HL-60 (cell line): ENCODE measurements at regions not wholly inside any gene's neighbourhood (a gene's known extent, or its start where the extent isn't known, plus 50 kb on each side); places are given as distances from the start of the nearest gene placed in this dataset.

Experiments used
- DNase-seq, 2 experiments: peaks; one replicate each; pipeline ENCODE4 v3.0.0-alpha.2; 2010 to 2020; ENCODE audit warnings: low read depth in 1 of 2, low spot score in 1 of 2
- H3K27ac ChIP-seq: fragments of 250-450 bp; sonication (Bioruptor Pico); replicated peaks from 2 replicates; pipeline ENCODE4 v1.5.1; 2020; ENCODE audit warnings: mild to moderate bottlenecking, moderate library complexity
- H3K27me3 ChIP-seq: fragments of 250-450 bp; sonication (Bioruptor Pico); 2 replicates; pipeline ENCODE4 v1.5.1; 2021; ENCODE audit warnings: mild to moderate bottlenecking, moderate library complexity; ENCODE audit not compliant: insufficient read depth, poor library complexity, severe bottlenecking
- H3K4me3 ChIP-seq: replicated peaks from 2 replicates; pipeline ENCODE4 v1.5.1; 2011; ENCODE audit warnings: mild to moderate bottlenecking, control low read depth, low read length; ENCODE audit not compliant: insufficient read depth
- GABPA ChIP-seq: IDR thresholded peaks from 2 replicates; pipeline ENCODE4 v1.6.1; 2012; ENCODE audit warnings: low read depth
- POLR2AphosphoS5 ChIP-seq: IDR thresholded peaks from 2 replicates; pipeline ENCODE4 v1.6.1; 2012; ENCODE audit warnings: low read depth
- SPI1 ChIP-seq: IDR thresholded peaks from 2 replicates; pipeline ENCODE4 v1.6.1; 2012; ENCODE audit warnings: low read depth, mild to moderate bottlenecking, borderline replicate concordance
- TF ChIP-seq, protein P1 (sequence below): IDR thresholded peaks from 2 replicates; pipeline ENCODE4 v1.6.1; 2012; ENCODE audit warnings: low read depth; ENCODE audit not compliant: insufficient replicate concordance
- TF ChIP-seq, protein P2 (sequence below): IDR thresholded peaks from one replicate; pipeline ENCODE4 v1.5.1; 2011; ENCODE audit warnings: low read length, control low read depth, inconsistent platforms; ENCODE audit not compliant: insufficient read depth

DNA sequence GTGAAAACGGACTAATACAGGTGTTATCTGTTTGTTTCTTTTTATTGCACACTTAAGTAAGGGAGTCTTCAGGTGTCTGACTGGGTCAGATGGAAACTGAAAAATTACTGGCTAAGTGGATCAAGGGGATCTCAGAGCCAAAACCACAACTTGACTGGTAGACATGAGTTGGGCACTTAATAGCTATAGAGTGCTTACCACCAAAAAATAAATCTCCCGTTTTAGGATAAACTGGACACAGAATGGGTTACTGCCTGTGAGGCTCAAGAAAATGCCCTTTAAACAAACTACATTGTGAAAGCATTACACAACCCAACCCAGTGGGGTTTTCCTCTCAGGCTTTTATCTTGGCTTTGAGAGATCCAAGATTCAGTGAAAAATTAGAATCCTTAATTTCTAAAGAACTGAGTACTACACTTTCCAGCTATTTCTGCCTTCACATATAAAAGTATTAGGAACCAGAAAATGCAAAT is 134.0 kb upstream of the LYPLAL1 start:
- TF ChIP-seq, protein P1, sequence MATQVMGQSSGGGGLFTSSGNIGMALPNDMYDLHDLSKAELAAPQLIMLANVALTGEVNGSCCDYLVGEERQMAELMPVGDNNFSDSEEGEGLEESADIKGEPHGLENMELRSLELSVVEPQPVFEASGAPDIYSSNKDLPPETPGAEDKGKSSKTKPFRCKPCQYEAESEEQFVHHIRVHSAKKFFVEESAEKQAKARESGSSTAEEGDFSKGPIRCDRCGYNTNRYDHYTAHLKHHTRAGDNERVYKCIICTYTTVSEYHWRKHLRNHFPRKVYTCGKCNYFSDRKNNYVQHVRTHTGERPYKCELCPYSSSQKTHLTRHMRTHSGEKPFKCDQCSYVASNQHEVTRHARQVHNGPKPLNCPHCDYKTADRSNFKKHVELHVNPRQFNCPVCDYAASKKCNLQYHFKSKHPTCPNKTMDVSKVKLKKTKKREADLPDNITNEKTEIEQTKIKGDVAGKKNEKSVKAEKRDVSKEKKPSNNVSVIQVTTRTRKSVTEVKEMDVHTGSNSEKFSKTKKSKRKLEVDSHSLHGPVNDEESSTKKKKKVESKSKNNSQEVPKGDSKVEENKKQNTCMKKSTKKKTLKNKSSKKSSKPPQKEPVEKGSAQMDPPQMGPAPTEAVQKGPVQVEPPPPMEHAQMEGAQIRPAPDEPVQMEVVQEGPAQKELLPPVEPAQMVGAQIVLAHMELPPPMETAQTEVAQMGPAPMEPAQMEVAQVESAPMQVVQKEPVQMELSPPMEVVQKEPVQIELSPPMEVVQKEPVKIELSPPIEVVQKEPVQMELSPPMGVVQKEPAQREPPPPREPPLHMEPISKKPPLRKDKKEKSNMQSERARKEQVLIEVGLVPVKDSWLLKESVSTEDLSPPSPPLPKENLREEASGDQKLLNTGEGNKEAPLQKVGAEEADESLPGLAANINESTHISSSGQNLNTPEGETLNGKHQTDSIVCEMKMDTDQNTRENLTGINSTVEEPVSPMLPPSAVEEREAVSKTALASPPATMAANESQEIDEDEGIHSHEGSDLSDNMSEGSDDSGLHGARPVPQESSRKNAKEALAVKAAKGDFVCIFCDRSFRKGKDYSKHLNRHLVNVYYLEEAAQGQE, result no peak
- TF ChIP-seq SPI1 (no peak), GABPA (no peak)
- TF ChIP-seq, protein P2, sequence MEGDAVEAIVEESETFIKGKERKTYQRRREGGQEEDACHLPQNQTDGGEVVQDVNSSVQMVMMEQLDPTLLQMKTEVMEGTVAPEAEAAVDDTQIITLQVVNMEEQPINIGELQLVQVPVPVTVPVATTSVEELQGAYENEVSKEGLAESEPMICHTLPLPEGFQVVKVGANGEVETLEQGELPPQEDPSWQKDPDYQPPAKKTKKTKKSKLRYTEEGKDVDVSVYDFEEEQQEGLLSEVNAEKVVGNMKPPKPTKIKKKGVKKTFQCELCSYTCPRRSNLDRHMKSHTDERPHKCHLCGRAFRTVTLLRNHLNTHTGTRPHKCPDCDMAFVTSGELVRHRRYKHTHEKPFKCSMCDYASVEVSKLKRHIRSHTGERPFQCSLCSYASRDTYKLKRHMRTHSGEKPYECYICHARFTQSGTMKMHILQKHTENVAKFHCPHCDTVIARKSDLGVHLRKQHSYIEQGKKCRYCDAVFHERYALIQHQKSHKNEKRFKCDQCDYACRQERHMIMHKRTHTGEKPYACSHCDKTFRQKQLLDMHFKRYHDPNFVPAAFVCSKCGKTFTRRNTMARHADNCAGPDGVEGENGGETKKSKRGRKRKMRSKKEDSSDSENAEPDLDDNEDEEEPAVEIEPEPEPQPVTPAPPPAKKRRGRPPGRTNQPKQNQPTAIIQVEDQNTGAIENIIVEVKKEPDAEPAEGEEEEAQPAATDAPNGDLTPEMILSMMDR, result no peak
- Histone ChIP-seq H3K27ac (no peak overlapping the region), H3K27me3 (no peaks in the 10 kb centered on the region), H3K4me3 (no peak overlapping the region)
- no peak for DNase-seq

DNA sequence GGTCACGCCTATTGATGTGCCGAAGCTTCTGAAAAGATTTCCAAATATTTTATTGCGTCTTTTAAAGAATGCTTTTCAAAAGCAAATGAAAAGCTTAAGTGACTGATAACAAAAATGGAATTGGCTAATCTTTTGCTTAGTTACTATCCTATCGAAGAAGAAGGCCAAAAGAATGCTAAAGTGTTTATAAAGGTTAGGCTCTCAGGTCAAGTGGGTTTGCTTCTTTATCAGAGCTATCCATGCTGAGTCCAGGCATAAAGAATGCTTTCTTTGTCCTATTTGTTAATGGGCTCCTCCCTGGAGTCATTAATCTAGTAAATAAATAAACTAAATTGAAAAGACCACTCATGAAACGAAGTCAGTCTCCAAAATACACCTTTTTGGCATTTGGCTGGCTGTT is 133.4 kb upstream of the LYPLAL1 start:
- DNase-seq, result no peak
- Histone ChIP-seq H3K4me3 (no peak overlapping the region), H3K27me3 (no peaks in the 10 kb centered on the region), H3K27ac (no peak overlapping the region)
- TF ChIP-seq GABPA (no peak), POLR2AphosphoS5 (no peak), SPI1 (no peak)
- TF ChIP-seq, protein P2, result no peak
- TF ChIP-seq, protein P1, result no peak

GRCh38 chr1:219041141-219041540 is 132.5 kb upstream of the LYPLAL1 start:
- H3K27me3 ChIP-seq, result no peaks in the 10 kb centered on the region
- TF ChIP-seq SPI1 (no peak), POLR2AphosphoS5 (no peak), GABPA (no peak)
- TF ChIP-seq, protein P2, result no peak
- TF ChIP-seq, protein P1, result no peak
- no peak overlapping the region for H3K27ac ChIP-seq
- H3K4me3 ChIP-seq, result no peak overlapping the region
- DNase-seq, result no peak
